ENCODE measurements at regions not wholly inside any gene's neighbourhood (a gene's known extent, or its start where the extent isn't known, plus 50 kb on each side); places are given as distances from the start of the nearest gene placed in this dataset.

- DNase-seq (ENCODE audit: insufficient read length, low spot score): no peak
- no peak for FAIRE-seq
- TF ChIP-seq CTCF (IDR thresholded peaks at IDR 0.05; ENCODE audit: insufficient read depth, missing control alignments): no peak
These were observed 297.6 kb downstream of the SLITRK6 start for GRCh38 chr13:85501616-85502015.

GRCh38 chr13:85500696-85501256 lies 298.4 kb downstream of the SLITRK6 start:
- FAIRE-seq (no peak), DNase-seq (ENCODE audit: insufficient read length, low spot score) (no peak)
- no peak for TF ChIP-seq CTCF (IDR thresholded peaks at IDR 0.05; ENCODE audit: insufficient read depth, missing control alignments)

- FAIRE-seq: no peak
- no peak for DNase-seq (ENCODE audit: insufficient read length, low spot score)
- TF ChIP-seq CTCF (IDR thresholded peaks at IDR 0.05; ENCODE audit: insufficient read depth, missing control alignments): no peak
These were observed 300.4 kb downstream of the SLITRK6 start for GRCh38 chr13:85498774-85499173.

- FAIRE-seq (no peak), DNase-seq (ENCODE audit: insufficient read length, low spot score) (no peak)
- no peak for TF ChIP-seq CTCF (IDR thresholded peaks at IDR 0.05; ENCODE audit: insufficient read depth, missing control alignments)
These were observed 301.6 kb downstream of the SLITRK6 start for GRCh38 chr13:85497652-85498051.

- TF ChIP-seq CTCF (IDR thresholded peaks at IDR 0.05; ENCODE audit: insufficient read depth, missing control alignments): no peak
- DNase-seq (ENCODE audit: insufficient read length, low spot score): no peak
- no peak for FAIRE-seq
These were observed 306.9 kb downstream of the SLITRK6 start for GRCh38 chr13:85492283-85492682.

GRCh38 chr13:85486663-85487062 lies 312.6 kb downstream of the SLITRK6 start:
- DNase-seq (ENCODE audit: insufficient read length, low spot score) (no peak), FAIRE-seq (no peak)
- no peak for TF ChIP-seq CTCF (IDR thresholded peaks at IDR 0.05; ENCODE audit: insufficient read depth, missing control alignments)

- DNase-seq (ENCODE audit: insufficient read length, low spot score) (no peak), FAIRE-seq (no peak)
- TF ChIP-seq CTCF (IDR thresholded peaks at IDR 0.05; ENCODE audit: insufficient read depth, missing control alignments): no peak
These were observed 326.1 kb downstream of the SLITRK6 start for GRCh38 chr13:85473144-85473543.
